ENCODE measurements at regions not wholly inside any gene's neighbourhood (a gene's known extent, or its start where the extent isn't known, plus 50 kb on each side); places are given as distances from the start of the nearest gene placed in this dataset.

DNA sequence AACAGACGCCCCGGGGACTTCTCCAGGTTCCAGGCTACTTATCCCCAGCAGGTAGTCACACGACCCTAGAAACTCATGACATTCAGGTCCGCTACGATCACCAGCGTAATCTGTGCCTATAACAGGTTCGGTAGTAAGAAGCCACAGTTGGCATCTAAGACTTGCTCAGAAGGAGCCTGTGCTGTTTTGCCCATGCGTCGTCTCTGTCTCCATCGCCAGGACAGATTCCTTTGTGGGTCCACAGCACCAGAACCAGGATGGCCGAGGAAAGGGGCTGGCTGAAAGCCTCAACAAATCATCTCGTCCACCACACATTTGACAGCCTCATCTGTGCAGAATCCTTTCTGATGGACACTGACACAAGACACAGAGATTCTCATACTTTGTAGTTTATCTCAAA, 319.5 kb upstream of the AGA start:
- H4K20me1 ChIP-seq (ENCODE audit: insufficient read depth, low read length): no peaks in the 10 kb centered on the region
- TF ChIP-seq, protein P1, sequence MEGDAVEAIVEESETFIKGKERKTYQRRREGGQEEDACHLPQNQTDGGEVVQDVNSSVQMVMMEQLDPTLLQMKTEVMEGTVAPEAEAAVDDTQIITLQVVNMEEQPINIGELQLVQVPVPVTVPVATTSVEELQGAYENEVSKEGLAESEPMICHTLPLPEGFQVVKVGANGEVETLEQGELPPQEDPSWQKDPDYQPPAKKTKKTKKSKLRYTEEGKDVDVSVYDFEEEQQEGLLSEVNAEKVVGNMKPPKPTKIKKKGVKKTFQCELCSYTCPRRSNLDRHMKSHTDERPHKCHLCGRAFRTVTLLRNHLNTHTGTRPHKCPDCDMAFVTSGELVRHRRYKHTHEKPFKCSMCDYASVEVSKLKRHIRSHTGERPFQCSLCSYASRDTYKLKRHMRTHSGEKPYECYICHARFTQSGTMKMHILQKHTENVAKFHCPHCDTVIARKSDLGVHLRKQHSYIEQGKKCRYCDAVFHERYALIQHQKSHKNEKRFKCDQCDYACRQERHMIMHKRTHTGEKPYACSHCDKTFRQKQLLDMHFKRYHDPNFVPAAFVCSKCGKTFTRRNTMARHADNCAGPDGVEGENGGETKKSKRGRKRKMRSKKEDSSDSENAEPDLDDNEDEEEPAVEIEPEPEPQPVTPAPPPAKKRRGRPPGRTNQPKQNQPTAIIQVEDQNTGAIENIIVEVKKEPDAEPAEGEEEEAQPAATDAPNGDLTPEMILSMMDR (IDR thresholded peaks at IDR 0.05; ENCODE audit: extremely low read depth, low read depth, low read length): no peak
- H3K4me3 ChIP-seq (ENCODE audit: insufficient read depth, low read length): no peak overlapping the region
- H3K9me3 ChIP-seq (ENCODE audit: low read depth, low read length): no peaks in the 10 kb centered on the region
- H3K79me2 ChIP-seq (ENCODE audit: insufficient read depth, low read length): no peaks in the 10 kb centered on the region
- H3K4me1 ChIP-seq (ENCODE audit: insufficient read depth, low read length): no peaks in the 10 kb centered on the region
- H3K27ac ChIP-seq (ENCODE audit: low read depth, low read length): no peak overlapping the region
- no peak overlapping the region for H2AFZ ChIP-seq (ENCODE audit: low read length)
- no peak for DNase-seq (ENCODE audit: insufficient read length, low spot score, missing footprints)
- H3K27me3 ChIP-seq (ENCODE audit: insufficient read depth, low read length): no peaks in the 10 kb centered on the region
- H3K36me3 ChIP-seq (ENCODE audit: insufficient read depth, low read length): no peaks in the 10 kb centered on the region
- no peak overlapping the region for H3K4me2 ChIP-seq (ENCODE audit: insufficient read depth, low read length)

DNA sequence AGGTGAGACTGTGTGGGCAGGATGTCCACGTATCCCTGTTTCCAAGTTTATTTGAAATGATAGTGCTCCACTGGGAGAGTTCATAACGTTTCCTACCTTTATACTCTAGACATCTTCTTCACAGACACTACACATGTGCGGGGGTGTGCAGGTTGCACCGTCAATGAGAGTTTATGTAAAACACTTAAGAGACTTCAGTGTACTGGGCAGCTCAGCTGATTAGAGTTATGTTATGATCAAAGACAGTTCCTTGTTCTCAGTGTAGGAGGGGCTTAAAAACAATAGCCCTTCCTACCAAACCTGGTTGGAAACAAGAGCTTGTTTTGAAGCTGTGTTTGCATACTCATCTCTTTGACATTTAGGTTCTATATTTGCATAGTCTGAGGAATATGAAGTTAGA, 326.9 kb upstream of the AGA start:
- Histone ChIP-seq H3K4me1 (ENCODE audit: insufficient read depth, low read length) (no peaks in the 10 kb centered on the region), H3K9me3 (ENCODE audit: low read depth, low read length) (no peaks in the 10 kb centered on the region), H3K4me3 (ENCODE audit: insufficient read depth, low read length) (no peak overlapping the region), H3K79me2 (ENCODE audit: insufficient read depth, low read length) (no peaks in the 10 kb centered on the region), H3K27ac (ENCODE audit: low read depth, low read length) (no peak overlapping the region), H2AFZ (ENCODE audit: low read length) (no peak overlapping the region), H4K20me1 (ENCODE audit: insufficient read depth, low read length) (no peaks in the 10 kb centered on the region), H3K27me3 (ENCODE audit: insufficient read depth, low read length) (no peaks in the 10 kb centered on the region), H3K4me2 (ENCODE audit: insufficient read depth, low read length) (no peak overlapping the region), H3K36me3 (ENCODE audit: insufficient read depth, low read length) (no peaks in the 10 kb centered on the region)
- DNase-seq (ENCODE audit: insufficient read length, low spot score, missing footprints): no peak
- TF ChIP-seq, protein P1 (IDR thresholded peaks at IDR 0.05; ENCODE audit: extremely low read depth, low read depth, low read length): no peak

GRCh38 chr4:177770776-177771175, 328.5 kb upstream of the AGA start:
- no peaks in the 10 kb centered on the region for H3K27me3 ChIP-seq (ENCODE audit: insufficient read depth, low read length)
- H3K9me3 ChIP-seq (ENCODE audit: low read depth, low read length): no peaks in the 10 kb centered on the region
- H2AFZ ChIP-seq (ENCODE audit: low read length): no peak overlapping the region
- TF ChIP-seq, protein P1 (IDR thresholded peaks at IDR 0.05; ENCODE audit: extremely low read depth, low read depth, low read length): no peak
- no peaks in the 10 kb centered on the region for H3K4me1 ChIP-seq (ENCODE audit: insufficient read depth, low read length)
- no peak overlapping the region for H3K27ac ChIP-seq (ENCODE audit: low read depth, low read length)
- DNase-seq (ENCODE audit: insufficient read length, low spot score, missing footprints): no peak
- H4K20me1 ChIP-seq (ENCODE audit: insufficient read depth, low read length): no peaks in the 10 kb centered on the region
- H3K79me2 ChIP-seq (ENCODE audit: insufficient read depth, low read length): no peaks in the 10 kb centered on the region
- H3K4me2 ChIP-seq (ENCODE audit: insufficient read depth, low read length): no peak overlapping the region
- H3K36me3 ChIP-seq (ENCODE audit: insufficient read depth, low read length): no peaks in the 10 kb centered on the region
- H3K4me3 ChIP-seq (ENCODE audit: insufficient read depth, low read length): no peak overlapping the region

DNA sequence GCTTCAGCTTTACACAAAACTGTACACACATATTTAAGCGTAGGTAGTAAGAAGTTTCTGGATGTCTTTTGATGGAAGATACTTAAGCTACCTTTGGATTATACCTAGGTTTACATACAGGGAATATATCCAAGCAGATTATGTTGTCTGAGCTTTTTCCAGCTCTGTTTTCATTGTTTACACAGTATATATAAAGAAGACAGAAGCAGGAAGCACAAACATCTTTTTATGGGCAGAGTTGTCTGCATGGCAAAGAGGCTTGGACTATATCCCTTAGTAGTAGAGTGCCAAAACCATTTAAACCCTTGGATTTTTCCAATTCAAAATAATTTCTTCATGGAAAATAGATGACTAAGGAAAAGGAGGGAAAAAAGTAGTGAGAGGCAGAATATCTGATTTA, 329.4 kb upstream of the AGA start:
- TF ChIP-seq, protein P1 (IDR thresholded peaks at IDR 0.05; ENCODE audit: extremely low read depth, low read depth, low read length): no peak
- no peak overlapping the region for H3K27ac ChIP-seq (ENCODE audit: low read depth, low read length)
- no peak overlapping the region for H2AFZ ChIP-seq (ENCODE audit: low read length)
- no peaks in the 10 kb centered on the region for H3K4me1 ChIP-seq (ENCODE audit: insufficient read depth, low read length)
- H4K20me1 ChIP-seq (ENCODE audit: insufficient read depth, low read length): no peaks in the 10 kb centered on the region
- H3K36me3 ChIP-seq (ENCODE audit: insufficient read depth, low read length): no peaks in the 10 kb centered on the region
- DNase-seq (ENCODE audit: insufficient read length, low spot score, missing footprints): no peak
- no peaks in the 10 kb centered on the region for H3K9me3 ChIP-seq (ENCODE audit: low read depth, low read length)
- no peaks in the 10 kb centered on the region for H3K79me2 ChIP-seq (ENCODE audit: insufficient read depth, low read length)
- no peak overlapping the region for H3K4me2 ChIP-seq (ENCODE audit: insufficient read depth, low read length)
- H3K4me3 ChIP-seq (ENCODE audit: insufficient read depth, low read length): no peak overlapping the region
- no peaks in the 10 kb centered on the region for H3K27me3 ChIP-seq (ENCODE audit: insufficient read depth, low read length)
